ENCODE measurements at regions not wholly inside any gene's neighbourhood (a gene's known extent, or its start where the extent isn't known, plus 50 kb on each side); places are given as distances from the start of the nearest gene placed in this dataset.

DNA sequence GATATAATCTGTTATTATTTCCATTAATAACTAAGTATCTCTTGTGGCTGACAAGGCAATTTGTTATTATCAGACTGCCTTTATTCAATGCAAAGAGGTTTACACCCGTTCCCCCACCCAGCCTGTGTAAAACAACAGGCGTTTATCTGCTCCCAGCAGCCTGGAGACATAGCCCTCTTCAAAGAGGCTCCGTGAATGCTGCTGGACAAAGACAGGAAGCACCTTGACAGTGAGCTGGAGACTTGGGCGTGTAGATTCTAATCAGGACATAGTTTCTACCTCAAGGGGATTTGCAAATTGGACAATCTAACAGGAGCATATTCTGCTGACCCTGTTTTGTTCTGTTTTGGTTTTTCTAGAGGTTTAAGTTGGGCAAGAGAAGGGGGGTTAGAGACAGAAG lies 733.0 kb upstream of the KIRREL3 start:
- TF ChIP-seq, protein P1, sequence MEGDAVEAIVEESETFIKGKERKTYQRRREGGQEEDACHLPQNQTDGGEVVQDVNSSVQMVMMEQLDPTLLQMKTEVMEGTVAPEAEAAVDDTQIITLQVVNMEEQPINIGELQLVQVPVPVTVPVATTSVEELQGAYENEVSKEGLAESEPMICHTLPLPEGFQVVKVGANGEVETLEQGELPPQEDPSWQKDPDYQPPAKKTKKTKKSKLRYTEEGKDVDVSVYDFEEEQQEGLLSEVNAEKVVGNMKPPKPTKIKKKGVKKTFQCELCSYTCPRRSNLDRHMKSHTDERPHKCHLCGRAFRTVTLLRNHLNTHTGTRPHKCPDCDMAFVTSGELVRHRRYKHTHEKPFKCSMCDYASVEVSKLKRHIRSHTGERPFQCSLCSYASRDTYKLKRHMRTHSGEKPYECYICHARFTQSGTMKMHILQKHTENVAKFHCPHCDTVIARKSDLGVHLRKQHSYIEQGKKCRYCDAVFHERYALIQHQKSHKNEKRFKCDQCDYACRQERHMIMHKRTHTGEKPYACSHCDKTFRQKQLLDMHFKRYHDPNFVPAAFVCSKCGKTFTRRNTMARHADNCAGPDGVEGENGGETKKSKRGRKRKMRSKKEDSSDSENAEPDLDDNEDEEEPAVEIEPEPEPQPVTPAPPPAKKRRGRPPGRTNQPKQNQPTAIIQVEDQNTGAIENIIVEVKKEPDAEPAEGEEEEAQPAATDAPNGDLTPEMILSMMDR (IDR thresholded peaks at IDR 0.05; ENCODE audit: insufficient read depth, low read length) = no peak
- no peak for DNase-seq (ENCODE audit: low read depth)

DNA sequence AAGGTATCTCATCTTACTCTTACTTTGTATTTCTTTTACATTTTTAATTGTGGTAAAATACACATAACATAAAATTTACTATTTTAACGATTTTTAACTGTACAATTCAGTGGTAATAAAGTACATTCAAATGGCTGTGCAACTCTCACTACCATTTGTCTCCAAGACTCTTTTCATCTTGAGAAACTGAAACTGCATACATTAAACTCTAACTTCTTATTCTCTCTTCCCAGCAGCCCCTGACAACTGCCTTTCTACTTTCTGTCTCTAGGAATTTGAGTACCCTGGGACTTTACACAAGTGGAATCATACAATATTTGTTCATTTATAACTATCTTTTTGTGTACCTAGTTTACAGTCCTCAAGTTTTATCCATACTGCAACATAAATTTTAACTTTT lies 725.8 kb upstream of the KIRREL3 start:
- TF ChIP-seq, protein P1 (IDR thresholded peaks at IDR 0.05; ENCODE audit: insufficient read depth, low read length) = no peak

More for the DNA sequence above, 733.0 kb upstream of the KIRREL3 start:
- H3K4me3 ChIP-seq (ENCODE audit: low read depth, low read length) = no peak overlapping the region

DNA sequence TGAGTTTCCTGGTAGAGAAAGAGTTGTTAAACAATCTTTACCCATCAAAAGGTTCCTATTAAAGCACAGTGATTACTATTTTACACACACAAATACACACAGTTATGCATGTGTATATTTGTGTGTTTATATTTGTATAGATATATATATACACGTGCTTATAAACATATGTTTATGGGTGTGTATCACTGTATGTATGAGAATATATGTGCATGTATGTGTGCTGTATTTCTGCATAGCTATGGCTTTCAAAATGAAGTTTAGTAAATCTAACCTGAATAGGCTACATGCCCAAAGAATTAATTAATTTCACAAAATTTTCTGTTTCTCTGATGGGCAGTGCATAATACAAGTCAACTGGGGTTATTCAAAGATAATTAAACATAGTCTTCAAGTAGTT lies 723.1 kb upstream of the KIRREL3 start:
- H3K4me3 ChIP-seq (ENCODE audit: low read depth, low read length) = no peak overlapping the region
- TF ChIP-seq, protein P1 (IDR thresholded peaks at IDR 0.05; ENCODE audit: insufficient read depth, low read length) = no peak
- DNase-seq (ENCODE audit: low read depth) = no peak

More for the DNA sequence above, 725.8 kb upstream of the KIRREL3 start:
- no peak for DNase-seq (ENCODE audit: low read depth)
- no peak overlapping the region for H3K4me3 ChIP-seq (ENCODE audit: low read depth, low read length)

DNA sequence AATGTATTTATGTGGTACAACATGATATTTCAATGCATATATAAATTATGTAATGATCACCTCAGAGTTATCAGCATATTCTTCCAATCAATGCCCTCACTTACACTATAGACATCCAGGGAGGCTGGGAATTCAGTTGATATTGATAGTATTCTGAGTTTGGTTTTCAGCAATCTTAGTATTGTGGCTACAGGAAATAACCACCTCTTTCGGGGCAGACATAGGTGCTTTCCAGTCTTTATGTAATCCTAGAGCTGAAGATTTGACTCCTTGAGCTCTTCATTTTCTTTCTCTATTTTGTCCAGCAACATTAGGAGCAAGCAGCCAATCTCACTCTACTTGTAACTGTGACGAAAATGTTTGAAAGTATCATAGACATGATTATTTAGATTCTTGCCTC lies 712.7 kb upstream of the KIRREL3 start:
- TF ChIP-seq, protein P1 (IDR thresholded peaks at IDR 0.05; ENCODE audit: insufficient read depth, low read length) = no peak
- no peak for DNase-seq (ENCODE audit: low read depth)
- no peak overlapping the region for H3K4me3 ChIP-seq (ENCODE audit: low read depth, low read length)

DNA sequence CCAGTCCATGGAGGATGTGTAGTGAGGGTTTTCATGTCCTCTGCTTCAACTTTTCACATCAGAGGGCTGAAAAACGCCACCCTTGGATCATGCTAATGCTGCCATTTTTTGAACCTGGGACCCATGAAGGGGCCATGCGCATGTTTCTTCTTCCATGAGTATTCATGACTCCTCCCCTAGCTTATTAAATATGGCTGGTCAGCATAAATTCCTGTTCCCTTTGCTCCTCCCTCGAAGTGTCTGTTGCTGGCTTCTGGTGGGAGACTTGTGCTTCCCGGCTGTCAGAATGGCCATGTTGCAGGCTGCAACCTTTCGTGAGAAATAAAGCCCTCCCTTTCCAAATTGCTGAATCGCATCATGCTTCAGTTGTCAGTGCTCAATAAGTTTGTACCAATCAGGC lies 711.2 kb upstream of the KIRREL3 start:
- TF ChIP-seq, protein P1 (IDR thresholded peaks at IDR 0.05; ENCODE audit: insufficient read depth, low read length) = no peak
- no peak overlapping the region for H3K4me3 ChIP-seq (ENCODE audit: low read depth, low read length)
- DNase-seq (ENCODE audit: low read depth) = no peak

DNA sequence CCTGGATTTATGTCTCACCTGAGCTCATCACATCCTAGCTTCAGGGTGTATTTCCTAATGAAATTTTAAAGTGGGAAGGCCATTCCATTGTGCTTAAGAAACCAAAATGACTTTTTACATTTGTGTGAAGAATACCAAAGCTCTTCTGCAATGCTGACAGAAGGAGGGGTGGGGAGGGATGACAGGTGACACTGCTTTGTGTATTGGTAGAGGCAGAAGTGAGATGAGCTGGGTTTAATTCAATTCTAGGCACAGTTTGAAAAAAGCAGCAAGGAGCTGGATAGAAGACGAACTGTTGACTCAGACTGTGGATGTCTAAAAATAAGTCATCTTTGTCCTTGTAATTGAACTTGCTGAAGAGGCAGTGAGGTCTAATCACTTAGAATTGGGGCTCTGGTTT lies 710.3 kb upstream of the KIRREL3 start:
- no peak for DNase-seq (ENCODE audit: low read depth)
- H3K4me3 ChIP-seq (ENCODE audit: low read depth, low read length) = no peak overlapping the region
- TF ChIP-seq, protein P1 (IDR thresholded peaks at IDR 0.05; ENCODE audit: insufficient read depth, low read length) = no peak

DNA sequence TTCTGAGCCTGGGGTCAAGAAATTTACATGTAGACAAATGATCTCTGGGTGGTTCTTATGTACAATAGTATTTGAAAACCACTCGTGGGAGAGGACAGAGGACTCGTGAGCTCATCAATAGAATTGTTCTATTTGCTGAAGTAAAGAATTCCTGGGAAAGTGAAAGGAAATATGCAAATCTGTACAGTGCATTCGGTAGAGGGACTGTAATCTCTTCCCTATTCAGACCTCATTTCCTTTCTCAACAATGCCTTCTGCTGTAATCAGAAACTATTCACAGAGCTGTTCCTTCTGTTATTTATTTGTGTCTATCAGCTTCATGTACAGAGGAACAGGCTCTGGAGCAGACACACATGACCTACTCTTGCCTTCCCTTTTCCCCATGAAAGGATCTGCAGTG lies 709.4 kb upstream of the KIRREL3 start:
- no peak overlapping the region for H3K4me3 ChIP-seq (ENCODE audit: low read depth, low read length)
- no peak for DNase-seq (ENCODE audit: low read depth)
- TF ChIP-seq, protein P1 (IDR thresholded peaks at IDR 0.05; ENCODE audit: insufficient read depth, low read length) = no peak

Data from fibroblast of the aortic adventitia (primary cell).